ENCODE measurements at regions not wholly inside any gene's neighbourhood (a gene's known extent, or its start where the extent isn't known, plus 50 kb on each side); places are given as distances from the start of the nearest gene placed in this dataset.
A peak's percentile ranks its signal among the peaks of the same experiment; 100 is the strongest.

DNA sequence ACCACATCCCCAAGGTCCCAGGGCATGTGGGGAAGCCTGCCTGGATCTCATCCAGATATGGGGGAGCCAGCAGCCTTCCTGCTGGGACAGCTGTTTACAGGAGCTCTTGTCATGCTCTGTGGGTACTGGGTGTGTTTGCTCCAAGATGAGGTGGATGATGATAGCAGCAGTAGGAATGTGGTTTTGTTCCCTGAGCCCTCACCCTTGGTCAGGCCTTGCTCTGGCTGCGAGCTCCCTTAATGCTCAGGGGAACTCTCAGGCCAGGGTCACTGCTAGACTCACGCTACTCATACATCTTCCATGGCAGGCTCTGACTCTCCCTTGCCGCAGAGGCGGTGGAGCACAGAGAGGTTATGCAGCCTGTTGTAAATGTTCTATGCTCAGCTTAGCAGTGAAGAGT is 990.3 kb downstream of the AACS start:
- TF ChIP-seq, protein P1, sequence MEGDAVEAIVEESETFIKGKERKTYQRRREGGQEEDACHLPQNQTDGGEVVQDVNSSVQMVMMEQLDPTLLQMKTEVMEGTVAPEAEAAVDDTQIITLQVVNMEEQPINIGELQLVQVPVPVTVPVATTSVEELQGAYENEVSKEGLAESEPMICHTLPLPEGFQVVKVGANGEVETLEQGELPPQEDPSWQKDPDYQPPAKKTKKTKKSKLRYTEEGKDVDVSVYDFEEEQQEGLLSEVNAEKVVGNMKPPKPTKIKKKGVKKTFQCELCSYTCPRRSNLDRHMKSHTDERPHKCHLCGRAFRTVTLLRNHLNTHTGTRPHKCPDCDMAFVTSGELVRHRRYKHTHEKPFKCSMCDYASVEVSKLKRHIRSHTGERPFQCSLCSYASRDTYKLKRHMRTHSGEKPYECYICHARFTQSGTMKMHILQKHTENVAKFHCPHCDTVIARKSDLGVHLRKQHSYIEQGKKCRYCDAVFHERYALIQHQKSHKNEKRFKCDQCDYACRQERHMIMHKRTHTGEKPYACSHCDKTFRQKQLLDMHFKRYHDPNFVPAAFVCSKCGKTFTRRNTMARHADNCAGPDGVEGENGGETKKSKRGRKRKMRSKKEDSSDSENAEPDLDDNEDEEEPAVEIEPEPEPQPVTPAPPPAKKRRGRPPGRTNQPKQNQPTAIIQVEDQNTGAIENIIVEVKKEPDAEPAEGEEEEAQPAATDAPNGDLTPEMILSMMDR (IDR thresholded peaks at IDR 0.05; ENCODE audit: low read depth, low read length, missing control alignments), result no peak
- no peak for DNase-seq (ENCODE audit: extremely low read depth, low read depth)
- no peak overlapping the region for H3K4me3 ChIP-seq (replicated peaks; ENCODE audit: low read depth, low read length)

DNA sequence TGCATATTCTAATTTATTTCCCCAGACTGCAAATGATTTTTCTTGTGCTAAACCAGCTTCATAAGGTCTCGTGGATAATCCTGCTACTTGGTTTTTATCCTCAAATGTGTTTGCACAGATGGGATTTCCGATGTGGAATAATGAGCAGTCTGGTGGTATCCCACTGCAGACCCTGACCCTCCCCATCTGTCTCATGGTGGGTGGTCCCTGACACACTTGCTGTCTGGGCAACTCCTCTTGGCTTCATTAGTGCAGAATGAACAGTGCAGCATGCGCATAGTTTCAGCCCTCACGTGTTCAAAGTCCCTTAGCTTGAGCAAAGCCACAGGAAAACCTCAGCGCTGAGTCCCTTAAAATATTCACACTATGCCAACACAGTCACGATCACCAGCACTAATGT is 996.5 kb downstream of the AACS start:
- no peak for DNase-seq (ENCODE audit: extremely low read depth, low read depth)
- no peak overlapping the region for H3K4me3 ChIP-seq (replicated peaks; ENCODE audit: low read depth, low read length)
- TF ChIP-seq, protein P1 (IDR thresholded peaks at IDR 0.05; ENCODE audit: low read depth, low read length, missing control alignments), result no peak

DNA sequence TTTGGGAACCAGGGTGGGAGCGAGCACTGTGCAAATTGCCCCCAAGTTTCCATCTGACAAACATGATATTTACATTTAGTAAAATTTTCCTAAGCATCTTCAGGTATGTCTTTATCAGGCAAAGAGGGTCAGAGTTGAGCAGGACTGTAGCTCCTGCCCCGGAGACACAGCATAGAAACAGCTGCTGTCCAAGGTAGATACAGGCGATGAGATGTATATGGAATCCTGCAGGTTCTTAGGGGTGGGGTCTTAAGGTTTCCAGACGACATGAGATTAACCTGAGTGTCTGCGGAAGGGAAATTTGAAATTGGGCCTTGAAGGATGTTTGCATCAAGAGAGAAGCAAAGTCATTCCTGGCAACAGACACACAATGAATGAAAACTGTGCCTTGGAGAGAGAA is 998.8 kb downstream of the AACS start:
- TF ChIP-seq, protein P1 (IDR thresholded peaks at IDR 0.05; ENCODE audit: low read depth, low read length, missing control alignments), result no peak
- H3K4me3 ChIP-seq (replicated peaks; ENCODE audit: low read depth, low read length), result no peak overlapping the region
- no peak for DNase-seq (ENCODE audit: extremely low read depth, low read depth)

DNA sequence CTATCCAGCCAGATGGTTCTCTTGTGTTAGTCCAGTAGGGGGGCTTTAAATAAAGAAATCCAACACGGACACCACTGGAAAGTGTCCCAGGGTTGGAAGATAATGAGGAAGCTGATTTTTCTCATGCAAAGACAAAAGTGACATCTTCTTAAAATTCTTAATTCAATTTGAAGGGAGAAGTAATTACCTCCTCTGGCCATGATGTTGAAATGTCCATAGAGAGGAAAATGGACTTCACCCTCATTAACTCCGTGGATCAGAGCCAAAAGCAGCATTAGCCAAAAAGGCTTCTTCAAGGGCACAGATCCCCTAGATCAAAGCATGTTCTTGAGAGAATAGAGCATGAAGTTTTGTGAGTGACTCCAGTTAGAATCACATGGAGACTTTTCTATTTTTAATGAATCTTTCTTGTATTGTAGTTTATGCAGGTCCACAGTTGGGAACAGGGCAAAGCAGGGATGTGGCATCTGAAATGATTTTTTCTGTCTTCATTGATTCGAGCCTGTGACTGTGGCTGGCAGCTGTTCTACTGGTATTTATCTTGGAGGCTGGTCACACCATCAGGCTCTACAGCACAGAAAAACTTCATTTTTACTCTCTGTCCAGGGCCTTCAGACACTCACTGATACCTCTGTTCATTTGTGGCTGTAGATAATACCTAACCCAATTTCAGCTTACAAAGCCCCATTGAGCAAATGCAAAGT is 1002.5 kb downstream of the AACS start:
- no peak for DNase-seq (ENCODE audit: extremely low read depth, low read depth)
- H3K4me3 ChIP-seq (replicated peaks; ENCODE audit: low read depth, low read length), result no peak overlapping the region
- TF ChIP-seq, protein P1 (IDR thresholded peaks at IDR 0.05; ENCODE audit: low read depth, low read length, missing control alignments), result no peak

DNA sequence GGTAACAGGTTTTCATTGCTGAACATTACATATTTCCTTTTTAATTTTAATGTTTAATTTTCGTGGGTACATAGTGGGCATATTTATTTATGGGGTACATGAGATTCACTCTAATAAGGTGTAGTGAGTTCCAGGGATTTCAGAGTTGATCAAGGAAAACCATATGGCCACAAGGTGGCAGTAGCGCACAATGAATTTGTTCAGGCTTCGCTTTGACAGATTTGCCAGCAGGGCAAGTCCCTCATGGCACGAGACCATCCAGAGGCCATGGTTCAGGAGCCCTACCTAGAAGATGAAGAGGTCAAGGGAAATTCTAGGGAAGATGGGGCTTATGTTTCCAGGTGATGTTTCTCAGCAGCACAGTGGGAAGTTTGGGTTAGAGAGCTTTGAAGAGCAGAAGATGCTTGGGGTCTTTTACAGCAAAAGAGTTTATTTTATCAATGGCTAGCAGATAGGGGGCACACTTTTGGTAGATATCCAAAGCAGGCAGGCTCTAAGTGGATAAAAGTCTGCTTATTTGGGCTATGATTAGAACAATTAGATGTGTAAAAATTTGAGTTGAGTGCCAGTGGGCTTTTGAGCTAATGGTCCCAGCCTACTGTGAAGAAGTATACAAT is 1004.4 kb downstream of the AACS start:
- peak; percentile 27 for DNase-seq (ENCODE audit: extremely low read depth, low read depth)
- TF ChIP-seq, protein P1 (IDR thresholded peaks at IDR 0.05; ENCODE audit: low read depth, low read length, missing control alignments), result peak; percentile 60
- H3K4me3 ChIP-seq (replicated peaks; ENCODE audit: low read depth, low read length), result no peak overlapping the region

DNA sequence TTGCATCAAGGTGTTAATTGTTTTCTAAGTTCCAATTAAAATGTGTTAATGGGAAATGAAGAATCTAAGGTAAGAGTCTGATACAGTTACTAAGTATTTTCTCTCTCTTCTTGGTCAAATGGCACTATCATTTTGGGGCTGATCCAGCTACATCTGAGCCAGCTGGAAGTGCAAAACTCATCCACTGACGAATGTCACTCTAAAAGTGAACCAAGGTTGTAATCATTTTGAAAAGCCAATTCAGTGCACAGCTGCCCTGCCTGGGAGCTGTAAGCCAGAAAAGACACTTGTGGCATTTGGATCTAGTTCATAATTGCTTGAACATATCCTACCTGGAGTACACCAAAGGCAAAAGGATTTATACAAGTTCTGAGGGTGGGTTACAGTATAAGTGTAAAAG is 1011.3 kb downstream of the AACS start:
- no peak for DNase-seq (ENCODE audit: extremely low read depth, low read depth)
- H3K4me3 ChIP-seq (replicated peaks; ENCODE audit: low read depth, low read length), result no peak overlapping the region
- TF ChIP-seq, protein P1 (IDR thresholded peaks at IDR 0.05; ENCODE audit: low read depth, low read length, missing control alignments), result no peak
